HepG2 (cell line): ENCODE measurements at regions not wholly inside any gene's neighbourhood (a gene's known extent, or its start where the extent isn't known, plus 50 kb on each side); places are given as distances from the start of the nearest gene placed in this dataset.

Experiments used
- FOSL2 ChIP-seq: sonication (generic); formaldehyde crosslinking; IDR thresholded peaks from 2 replicates; pipeline ENCODE4 v1.4.0; 2020; ENCODE audit warnings: missing genetic modification reagents
- MTA3 ChIP-seq: sonication (generic); formaldehyde crosslinking; IDR thresholded peaks from 2 replicates; pipeline ENCODE4 v1.4.0; 2020; ENCODE audit warnings: missing genetic modification reagents
- MYNN ChIP-seq: sonication (generic); formaldehyde crosslinking; IDR thresholded peaks from 2 replicates; pipeline ENCODE4 v1.4.0; 2020; ENCODE audit warnings: mild to moderate bottlenecking, low read depth, missing genetic modification reagents
- NR0B2 ChIP-seq: sonication (generic); formaldehyde crosslinking; IDR thresholded peaks from 2 replicates; pipeline ENCODE4 v1.4.0; 2020; ENCODE audit warnings: mild to moderate bottlenecking, missing genetic modification reagents
- REST ChIP-seq, 2 experiments: IDR thresholded peaks; 2 replicates each; pipeline ENCODE4 v1.6.1; 2011 to 2012; ENCODE audit warnings: low read length in 2 of 2, borderline replicate concordance in 1 of 2, low read depth in 1 of 2, mild to moderate bottlenecking in 1 of 2, moderate library complexity in 1 of 2
- TOPORS ChIP-seq: sonication (generic); formaldehyde crosslinking; IDR thresholded peaks from 2 replicates; pipeline ENCODE4 v1.8.0; 2023; ENCODE audit warnings: mild to moderate bottlenecking, missing genetic modification reagents
- U2AF2 ChIP-seq: fragments of 200-400 bp; formaldehyde crosslinking; IDR thresholded peaks from 2 replicates; pipeline ENCODE4 v1.6.1; 2017; ENCODE audit warnings: low read depth, mild to moderate bottlenecking, low read length
- ZFAT ChIP-seq: sonication (generic); formaldehyde crosslinking; conservative IDR thresholded peaks from 2 replicates; pipeline ENCODE4 v1.8.1; 2023; ENCODE audit warnings: missing genetic modification reagents, inconsistent platforms
- ZKSCAN5 ChIP-seq: sonication (generic); formaldehyde crosslinking; IDR thresholded peaks from 2 replicates; pipeline ENCODE4 v1.5.1; 2020; ENCODE audit warnings: mild to moderate bottlenecking, missing genetic modification reagents
- ZNF207 ChIP-seq: fragments of 450-650 bp; IDR thresholded peaks from 2 replicates; pipeline ENCODE4 v1.6.1; 2016; ENCODE audit warnings: antibody characterized with exemption, borderline replicate concordance
- ZNF441 ChIP-seq: sonication (generic); formaldehyde crosslinking; IDR thresholded peaks from 2 replicates; pipeline ENCODE4 v1.7.0; 2021; ENCODE audit warnings: missing genetic modification reagents, borderline replicate concordance
- ZNF75D ChIP-seq: sonication (generic); formaldehyde crosslinking; IDR thresholded peaks from 2 replicates; pipeline ENCODE4 v1.8.1; 2023; ENCODE audit warnings: missing genetic modification reagents, mild to moderate bottlenecking, borderline replicate concordance
- ZNF768 ChIP-seq: sonication (generic); formaldehyde crosslinking; IDR thresholded peaks from 2 replicates; pipeline ENCODE4 v1.4.0; 2020; ENCODE audit warnings: missing genetic modification reagents
- ZNF883 ChIP-seq: sonication (generic); formaldehyde crosslinking; IDR thresholded peaks from 2 replicates; pipeline ENCODE4 v1.5.1; 2020; ENCODE audit warnings: mild to moderate bottlenecking, missing genetic modification reagents; ENCODE audit errors: not compliant biosample characterization
- TF ChIP-seq, protein P1 (sequence below): sonication (generic); formaldehyde crosslinking; IDR thresholded peaks from 2 replicates; pipeline ENCODE4 v1.5.0; 2020; ENCODE audit warnings: missing genetic modification reagents
- TF ChIP-seq, protein P2 (sequence below): IDR thresholded peaks from 2 replicates; pipeline ENCODE4 v1.4.0; 2020; ENCODE audit warnings: mild to moderate bottlenecking, missing genetic modification reagents

GRCh38 chr10:33507662-33508425, 173.4 kb upstream of the NRP1 start (continued):
- TF ChIP-seq, protein P1, sequence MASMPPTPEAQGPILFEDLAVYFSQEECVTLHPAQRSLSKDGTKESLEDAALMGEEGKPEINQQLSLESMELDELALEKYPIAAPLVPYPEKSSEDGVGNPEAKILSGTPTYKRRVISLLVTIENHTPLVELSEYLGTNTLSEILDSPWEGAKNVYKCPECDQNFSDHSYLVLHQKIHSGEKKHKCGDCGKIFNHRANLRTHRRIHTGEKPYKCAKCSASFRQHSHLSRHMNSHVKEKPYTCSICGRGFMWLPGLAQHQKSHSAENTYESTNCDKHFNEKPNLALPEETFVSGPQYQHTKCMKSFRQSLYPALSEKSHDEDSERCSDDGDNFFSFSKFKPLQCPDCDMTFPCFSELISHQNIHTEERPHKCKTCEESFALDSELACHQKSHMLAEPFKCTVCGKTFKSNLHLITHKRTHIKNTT: no peak
- TF ChIP-seq, protein P2, sequence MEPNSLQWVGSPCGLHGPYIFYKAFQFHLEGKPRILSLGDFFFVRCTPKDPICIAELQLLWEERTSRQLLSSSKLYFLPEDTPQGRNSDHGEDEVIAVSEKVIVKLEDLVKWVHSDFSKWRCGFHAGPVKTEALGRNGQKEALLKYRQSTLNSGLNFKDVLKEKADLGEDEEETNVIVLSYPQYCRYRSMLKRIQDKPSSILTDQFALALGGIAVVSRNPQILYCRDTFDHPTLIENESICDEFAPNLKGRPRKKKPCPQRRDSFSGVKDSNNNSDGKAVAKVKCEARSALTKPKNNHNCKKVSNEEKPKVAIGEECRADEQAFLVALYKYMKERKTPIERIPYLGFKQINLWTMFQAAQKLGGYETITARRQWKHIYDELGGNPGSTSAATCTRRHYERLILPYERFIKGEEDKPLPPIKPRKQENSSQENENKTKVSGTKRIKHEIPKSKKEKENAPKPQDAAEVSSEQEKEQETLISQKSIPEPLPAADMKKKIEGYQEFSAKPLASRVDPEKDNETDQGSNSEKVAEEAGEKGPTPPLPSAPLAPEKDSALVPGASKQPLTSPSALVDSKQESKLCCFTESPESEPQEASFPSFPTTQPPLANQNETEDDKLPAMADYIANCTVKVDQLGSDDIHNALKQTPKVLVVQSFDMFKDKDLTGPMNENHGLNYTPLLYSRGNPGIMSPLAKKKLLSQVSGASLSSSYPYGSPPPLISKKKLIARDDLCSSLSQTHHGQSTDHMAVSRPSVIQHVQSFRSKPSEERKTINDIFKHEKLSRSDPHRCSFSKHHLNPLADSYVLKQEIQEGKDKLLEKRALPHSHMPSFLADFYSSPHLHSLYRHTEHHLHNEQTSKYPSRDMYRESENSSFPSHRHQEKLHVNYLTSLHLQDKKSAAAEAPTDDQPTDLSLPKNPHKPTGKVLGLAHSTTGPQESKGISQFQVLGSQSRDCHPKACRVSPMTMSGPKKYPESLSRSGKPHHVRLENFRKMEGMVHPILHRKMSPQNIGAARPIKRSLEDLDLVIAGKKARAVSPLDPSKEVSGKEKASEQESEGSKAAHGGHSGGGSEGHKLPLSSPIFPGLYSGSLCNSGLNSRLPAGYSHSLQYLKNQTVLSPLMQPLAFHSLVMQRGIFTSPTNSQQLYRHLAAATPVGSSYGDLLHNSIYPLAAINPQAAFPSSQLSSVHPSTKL (CRISPR knock-in tag): peak; percentile 99
- TF ChIP-seq NR0B2 (CRISPR knock-in tag): no peak
- TF ChIP-seq TOPORS (CRISPR knock-in tag): no peak
- TF ChIP-seq MTA3 (CRISPR knock-in tag): no peak
- no peak for TF ChIP-seq ZNF768 (CRISPR knock-in tag)
- no peak for TF ChIP-seq ZNF207
- no peak for TF ChIP-seq ZNF441 (CRISPR knock-in tag)
- no peak for TF ChIP-seq ZNF75D (CRISPR knock-in tag)
- no peak for TF ChIP-seq U2AF2
- TF ChIP-seq ZKSCAN5 (CRISPR knock-in tag): no peak
- no peak for TF ChIP-seq ZNF883 (CRISPR knock-in tag)
- peak; percentile 95 for TF ChIP-seq FOSL2 (CRISPR knock-in tag)
- no peak for TF ChIP-seq ZFAT (CRISPR knock-in tag)
- TF ChIP-seq REST (IDR thresholded peaks at IDR 0.05; ENCODE audit: borderline replicate concordance in 1 of 2, low read depth in 1 of 2, low read length in 2 of 2): no peak
- TF ChIP-seq MYNN (CRISPR knock-in tag): no peak
